ENCODE measurements at regions not wholly inside any gene's neighbourhood (a gene's known extent, or its start where the extent isn't known, plus 50 kb on each side); places are given as distances from the start of the nearest gene placed in this dataset.

- no peak for DNase-seq (ENCODE audit: insufficient read length, low spot score)
- FAIRE-seq, result no peak
- TF ChIP-seq CTCF (IDR thresholded peaks at IDR 0.05; ENCODE audit: insufficient read depth, missing control alignments), result no peak
Observed at GRCh38 chr16:86189934-86190333, 291.0 kb downstream of the IRF8 start.

- DNase-seq (ENCODE audit: insufficient read length, low spot score), result no peak
- no peak for FAIRE-seq
- no peak for TF ChIP-seq CTCF (IDR thresholded peaks at IDR 0.05; ENCODE audit: insufficient read depth, missing control alignments)
Observed at GRCh38 chr16:86191663-86192062, 292.7 kb downstream of the IRF8 start.

- DNase-seq (ENCODE audit: insufficient read length, low spot score), result no peak
- no peak for TF ChIP-seq CTCF (IDR thresholded peaks at IDR 0.05; ENCODE audit: insufficient read depth, missing control alignments)
- no peak for FAIRE-seq
Observed at GRCh38 chr16:86193528-86194193, 294.7 kb downstream of the IRF8 start.

- no peak for FAIRE-seq
- DNase-seq (ENCODE audit: insufficient read length, low spot score), result no peak
- TF ChIP-seq CTCF (IDR thresholded peaks at IDR 0.05; ENCODE audit: insufficient read depth, missing control alignments), result no peak
Observed at GRCh38 chr16:86195863-86196630, 297.1 kb downstream of the IRF8 start.

GRCh38 chr16:86196687-86197391 lies 297.9 kb downstream of the IRF8 start:
- DNase-seq (ENCODE audit: insufficient read length, low spot score) (no peak), FAIRE-seq (no peak)
- TF ChIP-seq CTCF (IDR thresholded peaks at IDR 0.05; ENCODE audit: insufficient read depth, missing control alignments), result no peak

- no peak for DNase-seq (ENCODE audit: insufficient read length, low spot score)
- no peak for FAIRE-seq
- no peak for TF ChIP-seq CTCF (IDR thresholded peaks at IDR 0.05; ENCODE audit: insufficient read depth, missing control alignments)
Observed at GRCh38 chr16:86198206-86199118, 299.5 kb downstream of the IRF8 start.
